HEK293 (cell line): ENCODE measurements at regions not wholly inside any gene's neighbourhood (a gene's known extent, or its start where the extent isn't known, plus 50 kb on each side); places are given as distances from the start of the nearest gene placed in this dataset.

Source experiments
- GLI4 ChIP-seq: fragments of 450-650 bp; formaldehyde crosslinking; IDR thresholded peaks from 2 replicates; pipeline ENCODE4 v1.5.1; 2016; ENCODE audit warnings: missing biosample characterization, missing genetic modification characterization
- KLF7 ChIP-seq: fragments of 450-650 bp; formaldehyde crosslinking; IDR thresholded peaks from 2 replicates; pipeline ENCODE4 v1.5.1; 2016; ENCODE audit warnings: missing biosample characterization, missing genetic modification characterization, borderline replicate concordance
- MYNN ChIP-seq: fragments of 450-650 bp; formaldehyde crosslinking; IDR thresholded peaks from 2 replicates; pipeline ENCODE4 v1.5.1; 2016; ENCODE audit warnings: missing biosample characterization, missing genetic modification characterization, borderline replicate concordance
- MZF1 ChIP-seq: fragments of 450-650 bp; formaldehyde crosslinking; IDR thresholded peaks from 2 replicates; pipeline ENCODE4 v1.5.1; 2017; ENCODE audit warnings: missing biosample characterization, missing genetic modification characterization, borderline replicate concordance
- ZBTB1 ChIP-seq: fragments of 450-650 bp; formaldehyde crosslinking; IDR thresholded peaks from 2 replicates; pipeline ENCODE4 v1.5.1; 2016; ENCODE audit warnings: missing biosample characterization, missing genetic modification characterization
- ZBTB26 ChIP-seq: fragments of 450-650 bp; formaldehyde crosslinking; optimal IDR thresholded peaks from 2 replicates; pipeline ENCODE3; 2016; ENCODE audit warnings: missing biosample characterization, mild to moderate bottlenecking, missing genetic modification characterization
- ZBTB48 ChIP-seq: fragments of 450-650 bp; formaldehyde crosslinking; IDR thresholded peaks from 2 replicates; pipeline ENCODE4 v1.5.1; 2016; ENCODE audit warnings: missing biosample characterization, missing genetic modification characterization
- ZNF155 ChIP-seq: fragments of 450-650 bp; formaldehyde crosslinking; IDR thresholded peaks from 2 replicates; pipeline ENCODE4 v1.5.1; 2016; ENCODE audit warnings: missing biosample characterization, missing genetic modification characterization
- ZNF184 ChIP-seq: fragments of 450-650 bp; IDR thresholded peaks from 2 replicates; pipeline ENCODE4 v1.5.1; 2018; ENCODE audit warnings: missing biosample characterization, mild to moderate bottlenecking, missing genetic modification characterization
- ZNF211 ChIP-seq: fragments of 450-650 bp; formaldehyde crosslinking; IDR thresholded peaks from 2 replicates; pipeline ENCODE4 v1.5.1; 2016; ENCODE audit warnings: low read depth, missing biosample characterization, missing genetic modification characterization
- ZNF335 ChIP-seq: fragments of 450-650 bp; formaldehyde crosslinking; conservative IDR thresholded peaks from 2 replicates; pipeline ENCODE4 v1.5.1; 2016; ENCODE audit warnings: missing biosample characterization, missing genetic modification characterization
- ZNF362 ChIP-seq: fragments of 450-650 bp; formaldehyde crosslinking; IDR thresholded peaks from 2 replicates; pipeline ENCODE4 v1.5.1; 2016; ENCODE audit warnings: missing biosample characterization, missing genetic modification characterization
- ZNF488 ChIP-seq: fragments of 450-650 bp; formaldehyde crosslinking; IDR thresholded peaks from 2 replicates; pipeline ENCODE4 v1.5.1; 2016; ENCODE audit warnings: missing biosample characterization, missing genetic modification characterization
- ZNF623 ChIP-seq: fragments of 450-650 bp; formaldehyde crosslinking; IDR thresholded peaks from 2 replicates; pipeline ENCODE4 v1.5.1; 2016; ENCODE audit warnings: missing biosample characterization, missing genetic modification characterization
- ZNF654 ChIP-seq: fragments of 450-650 bp; formaldehyde crosslinking; IDR thresholded peaks from 2 replicates; pipeline ENCODE4 v1.5.1; 2016; ENCODE audit warnings: low read depth, missing biosample characterization, missing genetic modification characterization
- ZNF747 ChIP-seq: fragments of 450-650 bp; formaldehyde crosslinking; IDR thresholded peaks from 2 replicates; pipeline ENCODE4 v1.5.1; 2016; ENCODE audit warnings: missing biosample characterization, missing genetic modification characterization
- ZSCAN18 ChIP-seq: fragments of 450-650 bp; formaldehyde crosslinking; IDR thresholded peaks from 2 replicates; pipeline ENCODE4 v1.5.1; 2016; ENCODE audit warnings: missing biosample characterization, missing genetic modification characterization
- TF ChIP-seq, protein P1 (sequence below): fragments of 450-650 bp; formaldehyde crosslinking; IDR thresholded peaks from 2 replicates; pipeline ENCODE4 v1.5.1; 2016; ENCODE audit warnings: missing biosample characterization, missing genetic modification characterization, borderline replicate concordance
- TF ChIP-seq, protein P2 (sequence below): fragments of 450-650 bp; formaldehyde crosslinking; IDR thresholded peaks from 2 replicates; pipeline ENCODE4 v1.5.1; 2016; ENCODE audit warnings: missing biosample characterization, missing genetic modification characterization
- TF ChIP-seq, protein P3 (sequence below): fragments of 450-650 bp; formaldehyde crosslinking; IDR thresholded peaks from 2 replicates; pipeline ENCODE4 v1.5.1; 2016; ENCODE audit warnings: missing biosample characterization, missing genetic modification characterization

- TF ChIP-seq GLI4 (tag by site-specific recombination) (no peak), MZF1 (no peak), ZBTB1 (tag by site-specific recombination) (no peak), ZBTB26 (tag by site-specific recombination) (peak; percentile 54), ZSCAN18 (no peak), ZNF335 (tag by site-specific recombination) (0 out of 2 replicates have a peak, but pooled peaks have one; percentile 27), ZNF623 (tag by site-specific recombination) (no peak), ZNF654 (tag by site-specific recombination) (peak; percentile 30), ZNF488 (tag by site-specific recombination) (no peak), ZNF362 (tag by site-specific recombination) (no peak), ZNF211 (tag by site-specific recombination) (no peak), KLF7 (tag by site-specific recombination) (no peak), ZNF747 (tag by site-specific recombination) (no peak), ZNF184 (no peak), ZBTB48 (tag by site-specific recombination) (no peak), MYNN (no peak), ZNF155 (tag by site-specific recombination) (no peak)
- TF ChIP-seq, protein P1, sequence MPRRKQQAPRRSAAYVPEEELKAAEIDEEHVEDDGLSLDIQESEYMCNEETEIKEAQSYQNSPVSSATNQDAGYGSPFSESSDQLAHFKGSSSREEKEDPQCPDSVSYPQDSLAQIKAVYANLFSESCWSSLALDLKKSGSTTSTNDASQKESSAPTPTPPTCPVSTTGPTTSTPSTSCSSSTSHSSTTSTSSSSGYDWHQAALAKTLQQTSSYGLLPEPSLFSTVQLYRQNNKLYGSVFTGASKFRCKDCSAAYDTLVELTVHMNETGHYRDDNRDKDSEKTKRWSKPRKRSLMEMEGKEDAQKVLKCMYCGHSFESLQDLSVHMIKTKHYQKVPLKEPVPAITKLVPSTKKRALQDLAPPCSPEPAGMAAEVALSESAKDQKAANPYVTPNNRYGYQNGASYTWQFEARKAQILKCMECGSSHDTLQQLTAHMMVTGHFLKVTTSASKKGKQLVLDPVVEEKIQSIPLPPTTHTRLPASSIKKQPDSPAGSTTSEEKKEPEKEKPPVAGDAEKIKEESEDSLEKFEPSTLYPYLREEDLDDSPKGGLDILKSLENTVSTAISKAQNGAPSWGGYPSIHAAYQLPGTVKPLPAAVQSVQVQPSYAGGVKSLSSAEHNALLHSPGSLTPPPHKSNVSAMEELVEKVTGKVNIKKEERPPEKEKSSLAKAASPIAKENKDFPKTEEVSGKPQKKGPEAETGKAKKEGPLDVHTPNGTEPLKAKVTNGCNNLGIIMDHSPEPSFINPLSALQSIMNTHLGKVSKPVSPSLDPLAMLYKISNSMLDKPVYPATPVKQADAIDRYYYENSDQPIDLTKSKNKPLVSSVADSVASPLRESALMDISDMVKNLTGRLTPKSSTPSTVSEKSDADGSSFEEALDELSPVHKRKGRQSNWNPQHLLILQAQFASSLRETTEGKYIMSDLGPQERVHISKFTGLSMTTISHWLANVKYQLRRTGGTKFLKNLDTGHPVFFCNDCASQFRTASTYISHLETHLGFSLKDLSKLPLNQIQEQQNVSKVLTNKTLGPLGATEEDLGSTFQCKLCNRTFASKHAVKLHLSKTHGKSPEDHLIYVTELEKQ (tag by site-specific recombination): no peak
- TF ChIP-seq, protein P2, sequence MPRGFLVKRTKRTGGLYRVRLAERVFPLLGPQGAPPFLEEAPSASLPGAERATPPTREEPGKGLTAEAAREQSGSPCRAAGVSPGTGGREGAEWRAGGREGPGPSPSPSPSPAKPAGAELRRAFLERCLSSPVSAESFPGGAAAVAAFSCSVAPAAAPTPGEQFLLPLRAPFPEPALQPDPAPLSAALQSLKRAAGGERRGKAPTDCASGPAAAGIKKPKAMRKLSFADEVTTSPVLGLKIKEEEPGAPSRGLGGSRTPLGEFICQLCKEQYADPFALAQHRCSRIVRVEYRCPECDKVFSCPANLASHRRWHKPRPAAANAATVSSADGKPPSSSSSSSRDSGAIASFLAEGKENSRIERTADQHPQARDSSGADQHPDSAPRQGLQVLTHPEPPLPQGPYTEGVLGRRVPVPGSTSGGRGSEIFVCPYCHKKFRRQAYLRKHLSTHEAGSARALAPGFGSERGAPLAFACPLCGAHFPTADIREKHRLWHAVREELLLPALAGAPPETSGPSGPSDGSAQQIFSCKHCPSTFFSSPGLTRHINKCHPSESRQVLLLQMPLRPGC (tag by site-specific recombination): no peak
- TF ChIP-seq, protein P3, sequence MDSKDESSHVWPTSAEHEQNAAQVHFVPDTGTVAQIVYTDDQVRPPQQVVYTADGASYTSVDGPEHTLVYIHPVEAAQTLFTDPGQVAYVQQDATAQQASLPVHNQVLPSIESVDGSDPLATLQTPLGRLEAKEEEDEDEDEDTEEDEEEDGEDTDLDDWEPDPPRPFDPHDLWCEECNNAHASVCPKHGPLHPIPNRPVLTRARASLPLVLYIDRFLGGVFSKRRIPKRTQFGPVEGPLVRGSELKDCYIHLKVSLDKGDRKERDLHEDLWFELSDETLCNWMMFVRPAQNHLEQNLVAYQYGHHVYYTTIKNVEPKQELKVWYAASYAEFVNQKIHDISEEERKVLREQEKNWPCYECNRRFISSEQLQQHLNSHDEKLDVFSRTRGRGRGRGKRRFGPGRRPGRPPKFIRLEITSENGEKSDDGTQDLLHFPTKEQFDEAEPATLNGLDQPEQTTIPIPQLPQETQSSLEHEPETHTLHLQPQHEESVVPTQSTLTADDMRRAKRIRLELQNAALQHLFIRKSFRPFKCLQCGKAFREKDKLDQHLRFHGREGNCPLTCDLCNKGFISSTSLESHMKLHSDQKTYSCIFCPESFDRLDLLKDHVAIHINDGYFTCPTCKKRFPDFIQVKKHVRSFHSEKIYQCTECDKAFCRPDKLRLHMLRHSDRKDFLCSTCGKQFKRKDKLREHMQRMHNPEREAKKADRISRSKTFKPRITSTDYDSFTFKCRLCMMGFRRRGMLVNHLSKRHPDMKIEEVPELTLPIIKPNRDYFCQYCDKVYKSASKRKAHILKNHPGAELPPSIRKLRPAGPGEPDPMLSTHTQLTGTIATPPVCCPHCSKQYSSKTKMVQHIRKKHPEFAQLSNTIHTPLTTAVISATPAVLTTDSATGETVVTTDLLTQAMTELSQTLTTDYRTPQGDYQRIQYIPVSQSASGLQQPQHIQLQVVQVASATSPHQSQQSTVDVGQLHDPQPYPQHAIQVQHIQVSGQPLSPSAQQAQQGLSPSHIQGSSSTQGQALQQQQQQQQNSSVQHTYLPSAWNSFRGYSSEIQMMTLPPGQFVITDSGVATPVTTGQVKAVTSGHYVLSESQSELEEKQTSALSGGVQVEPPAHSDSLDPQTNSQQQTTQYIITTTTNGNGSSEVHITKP (tag by site-specific recombination): peak; percentile 58
Measured at GRCh38 chr15:62344806-62345539, 179.9 kb upstream of the C2CD4B start (continued).
